HepG2 (cell line): ENCODE measurements at regions not wholly inside any gene's neighbourhood (a gene's known extent, or its start where the extent isn't known, plus 50 kb on each side); places are given as distances from the start of the nearest gene placed in this dataset.

Source experiments
- ATAC-seq: fragments of 200-7000 bp; cut with Tn5 transposase; 3 replicates; pipeline ENCODE4 v1.9.1; 2020; ENCODE audit warnings: mild to moderate bottlenecking, moderate library complexity
- BruUV-seq: library from RNA; stranded (reverse); fragments of 400-500 nt; replicated peaks from 2 replicates; lab custom pipeline; 2021; lab: Mats Ljungman, UMichigan
- CTCF ChIA-PET: fragments of 300-600 bp; formaldehyde crosslinking; extraction: SDS; loops from one replicate; lab custom pipeline; 2021; ENCODE audit warnings: low total read pairs, inconsistent platforms, low intra/inter-chr PET ratio; lab: Yijun Ruan, JAX
- POLR2A ChIA-PET: fragments of 350-600 bp; sonication (Branson Sonifier 250); formaldehyde crosslinking; loops from one replicate; lab custom pipeline; 2020; ENCODE audit warnings: antibody characterized with exemption, inconsistent platforms; lab: Yijun Ruan, JAX
- DNase-seq: peaks from one replicate; pipeline ENCODE4 v3.0.0-alpha.2; 2015; ENCODE audit warnings: low spot score
- FAIRE-seq: peaks from 3 replicates; lab custom pipeline; 2011; peaks lifted over from hg19 to GRCh38; lab: Jason Lieb, UNC
- H2AFZ ChIP-seq: one replicate; pipeline ENCODE4 v1.6.1; 2011; ENCODE audit warnings: low read length, inconsistent platforms
- H3K27ac ChIP-seq: fragments of 300-600 bp; 3 replicates; pipeline ENCODE4 v1.8.0; 2011; ENCODE audit warnings: mixed run types, mild to moderate bottlenecking, mixed read lengths, low read length, inconsistent platforms; ENCODE audit not compliant: insufficient read depth; ENCODE audit errors: extremely low read length
- H3K27me3 ChIP-seq, 2 experiments: fragments of 200-600 bp in 1 of 2; 2 replicates in 1 of 2; 3 replicates in 1 of 2; pipeline versions ENCODE4 v1.6.0 to v1.8.0; 2011; ENCODE audit warnings: low read length in 2 of 2, mild to moderate bottlenecking in 2 of 2, moderate library complexity in 2 of 2, inconsistent platforms in 1 of 2; ENCODE audit not compliant: insufficient read depth in 2 of 2, control insufficient read depth in 1 of 2
- H3K36me3 ChIP-seq, 2 experiments: fragments of 200-600 bp in 1 of 2; replicated peaks in 1 of 2; 2 replicates in 1 of 2; 3 replicates in 1 of 2; pipeline versions ENCODE4 v1.5.1 to v1.8.0; 2011; ENCODE audit warnings: low read length in 2 of 2, inconsistent platforms in 1 of 2; ENCODE audit not compliant: insufficient read depth in 2 of 2, control insufficient read depth in 1 of 2
- H3K4me1 ChIP-seq: 2 replicates; pipeline ENCODE4 v1.5.1; 2012; ENCODE audit warnings: low read length, inconsistent platforms; ENCODE audit not compliant: insufficient read depth
- H3K4me2 ChIP-seq: 2 replicates; pipeline ENCODE4 v1.6.0; 2011; ENCODE audit warnings: low read depth, low read length, inconsistent platforms
- H3K4me3 ChIP-seq, 3 experiments: fragments of 200-600 bp in 1 of 3; sonication (generic), shearing (Covaris generic) in 1 of 3; replicated peaks in 1 of 3; 2 replicates each; pipeline ENCODE4 v1.5.1; 2011 to 2016; ENCODE audit warnings: low read length in 3 of 3, inconsistent platforms in 2 of 3, low read depth in 2 of 3, mild to moderate bottlenecking in 2 of 3, control low read depth in 1 of 3, mixed read lengths in 1 of 3; ENCODE audit not compliant: insufficient read depth in 1 of 3
- H3K79me2 ChIP-seq: one replicate; pipeline ENCODE4 v1.6.1; 2011; ENCODE audit warnings: low read length, inconsistent platforms; ENCODE audit not compliant: insufficient read depth
- H3K9ac ChIP-seq: 2 replicates; pipeline ENCODE4 v1.6.0; 2011; ENCODE audit warnings: mild to moderate bottlenecking, low read depth, low read length, inconsistent platforms; ENCODE audit not compliant: insufficient read depth
- H3K9me3 ChIP-seq: 2 replicates; pipeline ENCODE4 v1.5.1; 2012; ENCODE audit warnings: mild to moderate bottlenecking, low read length
- H4K20me1 ChIP-seq: 2 replicates; pipeline ENCODE4 v1.6.0; 2011; ENCODE audit warnings: inconsistent platforms, mild to moderate bottlenecking, low read length, moderate library complexity; ENCODE audit not compliant: insufficient read depth
- BRD4 ChIP-seq: sonication (generic); formaldehyde crosslinking; IDR thresholded peaks from 2 replicates; pipeline ENCODE4 v1.4.0; 2020; ENCODE audit warnings: missing genetic modification reagents
- EP300 ChIP-seq, 3 experiments: sonication (generic) in 1 of 3; formaldehyde crosslinking in 1 of 3; IDR thresholded peaks; 2 replicates each; pipeline versions ENCODE4 v1.5.1 to v1.6.1; 2011 to 2020; ENCODE audit warnings: low read depth in 2 of 3, low read length in 2 of 3, borderline replicate concordance in 1 of 3, improper control_type of control experiment in 1 of 3, mild to moderate bottlenecking in 1 of 3, missing genetic modification reagents in 1 of 3, moderate library complexity in 1 of 3
- HHEX ChIP-seq: IDR thresholded peaks from 2 replicates; pipeline ENCODE4 v1.6.1; 2016; ENCODE audit warnings: control low read depth
- NR2C2 ChIP-seq: sonication (generic); formaldehyde crosslinking; IDR thresholded peaks from 2 replicates; pipeline ENCODE4 v1.4.0; 2020; ENCODE audit warnings: missing genetic modification reagents, mild to moderate bottlenecking, moderate library complexity, borderline replicate concordance
- SRSF1 ChIP-seq: fragments of 200-400 bp; formaldehyde crosslinking; optimal IDR thresholded peaks from 2 replicates; pipeline ENCODE3; 2017; ENCODE audit warnings: mild to moderate bottlenecking, low read depth, low read length, moderate library complexity
- TERF1 ChIP-seq: sonication (generic); formaldehyde crosslinking; IDR thresholded peaks from 2 replicates; pipeline ENCODE4 v1.8.0; 2022; ENCODE audit warnings: mild to moderate bottlenecking, missing genetic modification reagents, moderate library complexity
- ZFP36 ChIP-seq: fragments of 150-350 bp; IDR thresholded peaks from 2 replicates; pipeline ENCODE4 v1.6.1; 2018; ENCODE audit warnings: borderline replicate concordance, low read length, low read depth; ENCODE audit not compliant: partially characterized antibody
- ZNF296 ChIP-seq: sonication (generic); formaldehyde crosslinking; conservative IDR thresholded peaks from 2 replicates; pipeline ENCODE4 v1.5.0; 2020; ENCODE audit warnings: mild to moderate bottlenecking, missing genetic modification reagents
- ZNF383 ChIP-seq: sonication (generic); formaldehyde crosslinking; IDR thresholded peaks from 2 replicates; pipeline ENCODE4 v1.4.0; 2020; ENCODE audit warnings: missing genetic modification reagents, mild to moderate bottlenecking, borderline replicate concordance
- ZNF530 ChIP-seq: sonication (generic); formaldehyde crosslinking; IDR thresholded peaks from 2 replicates; pipeline ENCODE4 v1.5.0; 2020; ENCODE audit warnings: low read depth, mild to moderate bottlenecking, missing genetic modification reagents
- ZNF674 ChIP-seq: sonication (generic); formaldehyde crosslinking; IDR thresholded peaks from 2 replicates; pipeline ENCODE4 v1.5.0; 2020; ENCODE audit warnings: low read depth, mild to moderate bottlenecking, missing genetic modification reagents
- ZNF879 ChIP-seq: sonication (generic); formaldehyde crosslinking; IDR thresholded peaks from 2 replicates; pipeline ENCODE4 v1.8.1; 2023; ENCODE audit warnings: missing genetic modification reagents
- ZUFSP ChIP-seq: sonication (generic); formaldehyde crosslinking; IDR thresholded peaks from 2 replicates; pipeline ENCODE4 v1.9.0; 2021; ENCODE audit warnings: missing genetic modification reagents, mild to moderate bottlenecking, borderline replicate concordance
- WGBS: methylation state at CpG from one replicate; pipeline ENCODE4 v1.1.6; 2017; ENCODE audit warnings: low lambda C conversion rate; 5-methylcytosine and 5-hydroxymethylcytosine counted together
- in situ Hi-C: cut with HindIII; loops from 2 replicates; pipeline ENCODE4 v1.10.0; 2017; ENCODE audit warnings: low pct_unique_long_range_greater_than_20kb; ENCODE audit not compliant: extremely low pct_ligation_motif_present
- intact Hi-C: fragments of 100-400 bp; cut with micrococcal nuclease; formaldehyde crosslinking; loops from one replicate; pipeline ENCODE4 v1.10.0; 2022; ENCODE audit not compliant: unreplicated experiment

GRCh38 chr1:193952778-193953374, 766.5 kb upstream of the B3GALT2 start:
- H3K4me1 ChIP-seq: no peaks in the 10 kb centered on the region
- H4K20me1 ChIP-seq: no peaks in the 10 kb centered on the region
- H3K9ac ChIP-seq: no peak overlapping the region
- no peak overlapping the region for H3K4me3 ChIP-seq
- no peaks in the 10 kb centered on the region for H3K36me3 ChIP-seq
- no peaks in the 10 kb centered on the region for H3K9me3 ChIP-seq
- BruUV-seq: no TSS peak
- H2AFZ ChIP-seq: no peak overlapping the region
- TF ChIP-seq SRSF1 (no peak), TERF1 (CRISPR knock-in tag) (no peak), EP300 (IDR thresholded peaks at IDR 0.05; ENCODE audit: low read depth in 2 of 2, low read length in 2 of 2) (no peak), EP300 (CRISPR knock-in tag; IDR thresholded peaks at IDR 0.05; ENCODE audit: borderline replicate concordance) (no peak), ZUFSP (CRISPR knock-in tag) (no peak), ZFP36 (no peak), ZNF383 (CRISPR knock-in tag) (no peak), BRD4 (no peak), ZNF879 (no peak), HHEX (CRISPR knock-in tag) (no peak), ZNF296 (CRISPR knock-in tag) (no peak), ZNF674 (CRISPR knock-in tag) (no peak), NR2C2 (no peak), ZNF530 (CRISPR knock-in tag) (no peak)
- in situ Hi-C loops: no loop called here
- intact Hi-C loops: no loop called here
- DNase-seq: no peak
- no peak overlapping the region for H3K27ac ChIP-seq
- ChIA-PET CTCF (no interaction called here), POLR2A (no interaction called here)
- no peaks in the 10 kb centered on the region for H3K27me3 ChIP-seq
- FAIRE-seq: no peak
- 3% methylated on average over 1 of the region's 1 CpG for WGBS
- ATAC-seq: no peak
- H3K4me2 ChIP-seq: no peak overlapping the region
- H3K79me2 ChIP-seq: no peaks in the 10 kb centered on the region
